Mucosa of descending colon (tissue), 3 donors: ENCODE measurements at regions not wholly inside any gene's neighbourhood (a gene's known extent, or its start where the extent isn't known, plus 50 kb on each side); places are given as distances from the start of the nearest gene placed in this dataset.
A peak's percentile ranks its signal among the peaks of the same experiment; 100 is the strongest.

Experiments used
- ATAC-seq: fragments of 200-7000 bp; cut with Tn5 transposase; one replicate; pipeline ENCODE4 v1.9.1; 2020; ENCODE audit warnings: mild to moderate bottlenecking, moderate library complexity
- DNase-seq, 3 donors: peaks; one replicate each; pipeline ENCODE4 v3.0.0-alpha.2; 2020
- H3K36me3 ChIP-seq: fragments of 200-600 bp; one replicate; pipeline ENCODE4 v1.8.0; 2021; ENCODE audit warnings: low read depth, mild to moderate bottlenecking
- H3K4me1 ChIP-seq: fragments of 200-600 bp; one replicate; pipeline ENCODE4 v1.8.0; 2021; ENCODE audit warnings: low read depth, mild to moderate bottlenecking
- H3K4me3 ChIP-seq: fragments of 200-600 bp; one replicate; pipeline ENCODE4 v1.8.0; 2021; ENCODE audit warnings: mild to moderate bottlenecking
- H3K9me3 ChIP-seq: fragments of 200-600 bp; one replicate; pipeline ENCODE4 v1.8.0; 2021; ENCODE audit warnings: mild to moderate bottlenecking
- CTCF ChIP-seq: fragments of 200-600 bp; IDR thresholded peaks from one replicate; pipeline ENCODE4 v1.8.0; 2022; ENCODE audit warnings: antibody characterized with exemption, mild to moderate bottlenecking
- intact Hi-C, 2 donors: fragments of 100-400 bp; cut with DNase I in 1 of 2; cut with micrococcal nuclease in 1 of 2; formaldehyde crosslinking; loops; one replicate each; pipeline versions ENCODE4 v1.11.0 to v1.11.1; 2022; cut with DNase I, micrococcal nuclease
- donor health status: DM: no; HTN: no; CAD: no; lungs with moderate emphysema.
- donor health status: DM: no; HTN: no; CAD: no.
- donor health status: DM: no; HTN: yes; CAD: no.

GRCh38 chr9:129478961-129479630 is 141.8 kb downstream of the C9orf50 start:
- intact Hi-C loops, result no loop called here
- Histone ChIP-seq H3K4me3 (no peak overlapping the region), H3K9me3 (peaks cover 4% of the 10 kb centered on the region), H3K36me3 (no peaks in the 10 kb centered on the region), H3K4me1 (peaks cover 13% of the 10 kb centered on the region)
- DNase-seq, result no peak
- ATAC-seq, result no peak
- TF ChIP-seq CTCF, result no peak

- no peaks in the 10 kb centered on the region for H3K36me3 ChIP-seq
- H3K9me3 ChIP-seq, result peaks cover 4% of the 10 kb centered on the region
- no peak overlapping the region for H3K4me3 ChIP-seq
- peaks cover 7% of the 10 kb centered on the region for H3K4me1 ChIP-seq
- no peak for TF ChIP-seq CTCF
- intact Hi-C loops, result no loop called here
- DNase-seq (no peak), ATAC-seq (no peak)
Observed at GRCh38 chr9:129478461-129478860, 142.4 kb downstream of the C9orf50 start.

GRCh38 chr9:129476821-129477611 is 143.9 kb downstream of the C9orf50 start:
- no peak for DNase-seq
- no peaks in the 10 kb centered on the region for H3K36me3 ChIP-seq
- TF ChIP-seq CTCF, result no peak
- H3K4me1 ChIP-seq, result peaks cover 2% of the 10 kb centered on the region
- H3K4me3 ChIP-seq, result no peak overlapping the region
- intact Hi-C loops, result no loop called here
- no peak for ATAC-seq
- H3K9me3 ChIP-seq, result peaks cover 4% of the 10 kb centered on the region

- Histone ChIP-seq H3K4me3 (no peak overlapping the region), H3K4me1 (no peaks in the 10 kb centered on the region), H3K36me3 (no peaks in the 10 kb centered on the region), H3K9me3 (peaks cover 4% of the 10 kb centered on the region)
- TF ChIP-seq CTCF, result no peak
- intact Hi-C loops, result no loop called here
- DNase-seq (no peak), ATAC-seq (no peak)
Observed at GRCh38 chr9:129474740-129475404, 146.0 kb downstream of the C9orf50 start.

GRCh38 chr9:129473523-129474244 is 147.2 kb downstream of the C9orf50 start:
- DNase-seq (peak in 1 of 3 donors; percentile 38), ATAC-seq (peak; percentile 14)
- Histone ChIP-seq H3K4me3 (no peak overlapping the region), H3K9me3 (peaks cover 4% of the 10 kb centered on the region), H3K36me3 (no peaks in the 10 kb centered on the region), H3K4me1 (no peaks in the 10 kb centered on the region)
- TF ChIP-seq CTCF, result no peak
- intact Hi-C loops, result no loop called here
